HG02885 (cell line): ENCODE measurements at regions not wholly inside any gene's neighbourhood (a gene's known extent, or its start where the extent isn't known, plus 50 kb on each side); places are given as distances from the start of the nearest gene placed in this dataset.
"Not testable (repeated sequence)": the region's sequence is repeated elsewhere in the genome, so short reads cannot be mapped to it uniquely, and the experiment has no call there.

ENCODE experiments used
- ATAC-seq: cut with Tn5 transposase; IDR thresholded peaks from one replicate; pipeline ENCODE4 v1.9.1; 2021; ENCODE audit warnings: mild to moderate bottlenecking; ENCODE audit not compliant: unreplicated experiment, poor library complexity

- ATAC-seq: not testable (repeated sequence)
Measured at GRCh38 chr4:111076299-111076698, 453.4 kb upstream of the PITX2 start.

- no peak for ATAC-seq
Measured at GRCh38 chr4:111108153-111108552, 485.3 kb upstream of the PITX2 start.

- ATAC-seq: no peak
Measured at GRCh38 chr4:111113591-111113990, 490.7 kb upstream of the PITX2 start.

- ATAC-seq: no peak
Measured at GRCh38 chr4:111115881-111116280, 493.0 kb upstream of the PITX2 start.

- no peak for ATAC-seq
Measured at GRCh38 chr4:111120191-111120590, 497.3 kb upstream of the PITX2 start.

GRCh38 chr4:111126340-111126739, 503.5 kb upstream of the PITX2 start:
- ATAC-seq: no peak

- ATAC-seq: no peak
Measured at GRCh38 chr4:111127841-111128240, 505.0 kb upstream of the PITX2 start.

GRCh38 chr4:111128327-111128726, 505.4 kb upstream of the PITX2 start:
- no peak for ATAC-seq

- no peak for ATAC-seq
Measured at GRCh38 chr4:111136438-111136837, 513.6 kb upstream of the PITX2 start.

- no peak for ATAC-seq
Measured at GRCh38 chr4:111136967-111137366, 514.1 kb upstream of the PITX2 start.

- ATAC-seq: no peak
Measured at GRCh38 chr4:111143510-111143909, 520.6 kb upstream of the PITX2 start.

GRCh38 chr4:111154934-111155333, 532.1 kb upstream of the PITX2 start:
- no peak for ATAC-seq

- not testable (repeated sequence) for ATAC-seq
Measured at GRCh38 chr4:111164556-111164955, 541.7 kb upstream of the PITX2 start.

GRCh38 chr4:111174331-111174730, 551.5 kb upstream of the PITX2 start:
- no peak for ATAC-seq

- ATAC-seq: no peak
Measured at GRCh38 chr4:111178231-111178630, 555.4 kb upstream of the PITX2 start.

- no peak for ATAC-seq
Measured at GRCh38 chr4:111187108-111187507, 564.2 kb upstream of the PITX2 start.

- ATAC-seq: no peak
Measured at GRCh38 chr4:111198446-111198845, 575.6 kb upstream of the PITX2 start.

- ATAC-seq: no peak
Measured at GRCh38 chr4:111204797-111205196, 581.9 kb upstream of the PITX2 start.

GRCh38 chr4:111208970-111209369, 586.1 kb upstream of the PITX2 start:
- no peak for ATAC-seq

GRCh38 chr4:111209706-111210105, 586.8 kb upstream of the PITX2 start:
- ATAC-seq: no peak

GRCh38 chr4:111210595-111210994, 587.7 kb upstream of the PITX2 start:
- ATAC-seq: no peak

GRCh38 chr4:111213531-111213930, 590.7 kb upstream of the PITX2 start:
- no peak for ATAC-seq

- no peak for ATAC-seq
Measured at GRCh38 chr4:111214371-111214770, 591.5 kb upstream of the PITX2 start.
